ENCODE measurements at regions not wholly inside any gene's neighbourhood (a gene's known extent, or its start where the extent isn't known, plus 50 kb on each side); places are given as distances from the start of the nearest gene placed in this dataset.

DNA sequence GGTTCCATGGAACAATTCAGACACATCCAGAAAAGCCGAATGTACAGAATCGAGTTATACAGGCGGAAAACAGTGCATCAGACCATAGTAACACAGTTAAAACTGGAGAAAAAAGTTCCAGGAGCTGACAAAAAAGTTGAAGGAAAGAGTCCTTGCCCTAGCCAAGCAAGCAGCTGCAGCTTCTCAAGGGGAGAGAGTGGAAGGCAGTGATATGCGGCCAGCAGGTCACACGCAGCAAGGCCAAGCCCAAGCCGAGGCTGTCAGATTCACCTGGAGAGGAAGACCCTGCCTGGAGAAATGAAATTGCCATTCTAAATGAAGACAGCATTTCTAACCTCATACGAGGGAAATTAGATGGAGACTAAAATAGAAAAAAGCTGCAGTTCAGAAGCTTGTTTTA, 55.8 kb downstream of the RGS12 start:
- no peak for TF ChIP-seq CTCF (IDR thresholded peaks at IDR 0.05)
- TF ChIP-seq POLR2A (IDR thresholded peaks at IDR 0.05): no peak
